HG03442 (cell line): ENCODE measurements at regions not wholly inside any gene's neighbourhood (a gene's known extent, or its start where the extent isn't known, plus 50 kb on each side); places are given as distances from the start of the nearest gene placed in this dataset.
"Not testable (repeated sequence)": the region's sequence is repeated elsewhere in the genome, so short reads cannot be mapped to it uniquely, and the experiment has no call there.

Source experiments
- ATAC-seq: cut with Tn5 transposase; IDR thresholded peaks from one replicate; pipeline ENCODE4 v1.9.1; 2021; ENCODE audit warnings: mild to moderate bottlenecking, moderate library complexity; ENCODE audit not compliant: unreplicated experiment

DNA sequence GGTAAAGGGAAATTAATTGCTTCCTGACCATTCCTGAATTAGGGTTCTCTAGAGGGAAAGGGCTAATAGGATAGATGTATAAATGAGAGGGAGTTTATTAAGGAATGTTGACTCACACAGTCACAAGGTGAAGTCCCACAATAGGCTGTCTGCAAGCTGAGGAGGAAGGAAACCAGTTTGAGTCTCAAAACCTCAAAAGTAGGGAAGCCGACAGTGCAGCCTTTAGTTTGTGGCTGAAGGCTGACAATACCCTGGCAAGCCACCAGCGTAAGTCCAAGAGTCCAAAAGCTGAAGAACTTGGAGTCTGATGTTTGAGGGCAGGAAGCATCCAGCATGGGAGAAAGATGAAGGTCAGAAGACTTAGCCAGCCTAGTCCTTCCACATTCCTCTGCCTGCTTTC lies 1340.8 kb downstream of the RPIA start:
- not testable (repeated sequence) for ATAC-seq

GRCh38 chr2:90036335-90036734 lies 1344.9 kb downstream of the RPIA start:
- ATAC-seq, result not testable (repeated sequence)

DNA sequence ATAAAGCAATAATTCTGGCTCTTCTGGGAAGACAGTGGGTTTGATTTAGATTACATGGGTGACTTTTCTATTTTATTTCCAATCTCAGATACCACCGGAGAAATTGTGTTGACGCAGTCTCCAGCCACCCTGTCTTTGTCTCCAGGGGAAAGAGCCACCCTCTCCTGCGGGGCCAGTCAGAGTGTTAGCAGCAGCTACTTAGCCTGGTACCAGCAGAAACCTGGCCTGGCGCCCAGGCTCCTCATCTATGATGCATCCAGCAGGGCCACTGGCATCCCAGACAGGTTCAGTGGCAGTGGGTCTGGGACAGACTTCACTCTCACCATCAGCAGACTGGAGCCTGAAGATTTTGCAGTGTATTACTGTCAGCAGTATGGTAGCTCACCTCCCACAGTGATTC lies 1347.6 kb downstream of the RPIA start:
- not testable (repeated sequence) for ATAC-seq

- not testable (repeated sequence) for ATAC-seq
These were observed 1356.3 kb downstream of the RPIA start for GRCh38 chr2:90047776-90048175.

DNA sequence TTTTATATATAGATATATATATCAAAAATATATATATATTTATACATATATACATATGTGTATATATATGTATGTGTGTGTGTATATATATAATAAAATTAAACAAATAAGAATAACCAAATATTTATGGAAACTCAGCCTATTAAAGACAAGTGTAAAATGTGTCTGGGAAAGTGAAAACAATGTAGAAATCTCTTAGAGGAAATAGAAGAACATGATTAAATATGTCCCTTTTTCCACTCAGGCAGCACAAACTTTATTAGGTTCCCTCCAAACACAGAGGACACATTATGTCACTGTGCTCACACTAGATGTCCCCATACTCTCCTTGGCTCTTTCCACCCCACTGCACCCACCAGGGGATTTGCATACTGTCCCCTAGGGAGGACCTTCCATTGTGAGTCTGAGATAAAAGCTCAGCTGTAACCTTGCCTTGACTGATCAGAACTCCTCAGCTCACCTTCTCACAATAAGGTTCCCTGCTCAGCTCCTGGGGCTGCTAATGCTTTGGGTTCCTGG lies 1360.7 kb downstream of the RPIA start:
- ATAC-seq, result not testable (repeated sequence)

GRCh38 chr2:90069290-90069894 lies 1377.9 kb downstream of the RPIA start:
- peak; percentile 86 for ATAC-seq

DNA sequence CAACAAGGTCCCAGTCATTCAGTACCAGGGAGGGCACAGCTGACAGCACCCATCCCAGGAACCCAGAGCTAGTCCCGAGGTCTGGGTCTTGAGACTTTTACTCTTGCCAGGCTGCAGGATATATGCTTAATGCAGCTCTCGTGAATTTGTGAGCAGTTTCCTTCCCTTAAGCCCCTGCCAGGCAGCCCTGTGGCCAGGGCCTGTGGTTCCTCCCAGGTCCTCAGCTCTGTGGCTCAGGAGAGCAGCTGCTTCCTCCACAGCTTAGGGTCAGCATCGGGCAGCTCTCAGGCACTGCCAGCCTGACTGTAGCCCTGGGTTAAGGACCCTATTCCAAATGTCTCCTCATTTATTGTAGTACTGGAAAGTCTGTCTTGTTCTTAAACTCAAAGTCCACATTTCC lies 1384.8 kb downstream of the RPIA start:
- ATAC-seq, result no peak

DNA sequence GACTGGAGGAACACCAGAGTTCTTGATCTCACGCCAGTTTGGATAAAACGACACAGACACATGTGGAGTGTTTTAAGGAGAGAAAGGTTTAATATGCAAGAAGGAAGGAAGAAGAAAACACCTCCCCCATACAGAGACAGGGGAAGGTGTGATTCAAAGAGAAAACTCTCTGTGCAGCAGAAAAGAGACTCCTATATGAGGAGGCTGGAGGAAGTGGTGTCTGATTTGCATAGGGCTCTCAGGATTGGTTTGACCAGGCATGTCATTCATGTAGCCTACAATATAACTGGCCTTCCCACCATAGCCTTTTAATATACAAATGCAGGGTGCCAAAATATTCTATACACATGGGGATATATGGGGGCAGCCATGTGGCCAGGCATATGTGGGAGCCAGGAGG lies 1386.5 kb downstream of the RPIA start:
- no peak for ATAC-seq

GRCh38 chr2:90079374-90079773 lies 1387.9 kb downstream of the RPIA start:
- ATAC-seq, result no peak

- not testable (repeated sequence) for ATAC-seq
These were observed 1396.3 kb downstream of the RPIA start for GRCh38 chr2:90087792-90088191.

DNA sequence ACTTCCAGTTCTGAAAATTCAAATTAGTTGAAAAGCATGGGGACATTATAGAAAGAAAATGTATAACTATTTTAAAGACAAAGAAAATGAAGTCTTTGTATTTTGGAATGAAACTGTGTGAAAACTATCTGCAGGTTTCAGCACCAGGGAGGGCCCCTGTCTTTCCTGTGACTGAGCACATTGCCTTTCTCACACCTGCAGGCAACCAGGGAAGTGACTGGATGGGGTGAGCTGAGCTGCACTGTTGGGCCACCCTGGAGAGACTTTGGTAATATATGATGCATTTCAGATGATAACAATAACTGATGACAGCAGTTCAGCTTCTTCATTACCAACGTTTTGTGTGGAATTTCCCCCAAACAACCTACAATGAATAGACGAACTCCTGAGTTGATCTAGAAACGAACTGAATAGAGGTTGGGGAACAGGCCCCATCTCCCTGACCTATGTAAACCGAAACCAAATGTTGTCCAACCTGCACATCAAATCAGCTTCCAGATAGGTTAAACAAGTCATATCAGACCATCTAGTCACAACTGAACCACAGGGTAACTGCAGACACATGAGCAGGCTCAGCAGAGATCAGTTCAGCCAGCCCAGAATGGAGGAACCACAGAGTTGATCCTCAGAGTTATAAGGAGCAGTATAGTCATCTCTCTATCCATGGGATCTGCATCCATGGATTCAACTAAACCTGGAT lies 1402.2 kb downstream of the RPIA start:
- not testable (repeated sequence) for ATAC-seq

- not testable (repeated sequence) for ATAC-seq
These were observed 1406.1 kb downstream of the RPIA start for GRCh38 chr2:90097617-90098016.

DNA sequence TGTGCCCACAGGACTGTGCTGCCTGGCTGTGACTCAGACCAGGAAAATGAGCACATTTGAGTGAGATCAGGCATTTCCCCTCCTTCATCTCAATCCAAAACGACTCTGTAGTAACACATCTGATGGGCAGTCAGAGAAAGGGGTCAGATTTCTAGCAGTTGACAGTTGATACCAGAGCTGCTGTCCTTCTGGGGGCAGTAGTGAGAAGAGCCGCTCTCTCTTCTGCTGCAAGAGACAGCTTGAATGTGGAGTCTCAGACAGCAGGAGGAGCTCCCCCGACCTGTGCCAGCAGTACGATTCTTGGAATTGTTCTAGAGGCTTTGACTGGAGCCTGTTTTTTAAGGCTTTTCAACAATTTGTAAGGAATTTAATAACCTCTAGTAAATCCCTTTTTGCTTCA lies 1413.7 kb downstream of the RPIA start:
- ATAC-seq, result not testable (repeated sequence)

- not testable (repeated sequence) for ATAC-seq
These were observed 1431.9 kb downstream of the RPIA start for GRCh38 chr2:90123409-90123808.

- not testable (repeated sequence) for ATAC-seq
These were observed 1447.6 kb downstream of the RPIA start for GRCh38 chr2:90139046-90139445.

DNA sequence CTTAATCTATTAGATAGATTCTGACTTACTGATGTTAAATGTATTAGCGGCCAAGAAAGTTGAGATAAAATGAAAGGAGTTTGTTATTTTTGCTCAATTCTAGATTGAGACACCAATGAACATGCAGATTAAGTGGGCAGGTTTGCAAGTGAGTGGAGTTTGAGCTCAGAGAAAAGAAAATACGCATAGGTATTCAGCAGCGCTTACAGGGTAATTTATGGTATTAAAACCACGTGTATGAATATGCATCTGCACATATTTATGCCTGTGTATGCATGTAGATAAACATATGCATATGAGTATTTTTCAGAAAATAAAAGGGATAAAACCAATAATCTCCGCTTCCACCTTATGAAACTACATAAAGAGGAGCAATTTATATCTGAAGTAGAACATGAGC lies 1450.1 kb downstream of the RPIA start:
- ATAC-seq, result not testable (repeated sequence)

DNA sequence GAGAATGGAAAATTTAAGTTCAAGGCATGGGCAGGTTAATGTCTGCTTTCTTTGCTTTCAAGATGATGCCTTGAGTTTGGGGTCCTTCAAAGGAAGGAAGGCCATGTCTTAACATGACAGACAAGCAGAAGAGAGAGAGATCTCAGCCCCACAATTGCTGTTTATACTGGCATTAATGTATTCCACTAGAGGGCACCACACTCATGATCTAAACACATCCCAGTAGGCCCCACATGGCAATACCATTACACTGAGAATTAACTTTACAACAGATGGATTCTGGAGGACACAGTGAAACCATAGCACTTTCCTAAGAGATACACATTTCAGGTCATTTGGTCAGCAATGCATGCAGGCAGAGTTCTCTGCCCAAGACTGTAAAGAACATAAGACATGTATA lies 1460.3 kb downstream of the RPIA start:
- ATAC-seq, result not testable (repeated sequence)

GRCh38 chr2:90170978-90171377 lies 1479.5 kb downstream of the RPIA start:
- ATAC-seq, result not testable (repeated sequence)

DNA sequence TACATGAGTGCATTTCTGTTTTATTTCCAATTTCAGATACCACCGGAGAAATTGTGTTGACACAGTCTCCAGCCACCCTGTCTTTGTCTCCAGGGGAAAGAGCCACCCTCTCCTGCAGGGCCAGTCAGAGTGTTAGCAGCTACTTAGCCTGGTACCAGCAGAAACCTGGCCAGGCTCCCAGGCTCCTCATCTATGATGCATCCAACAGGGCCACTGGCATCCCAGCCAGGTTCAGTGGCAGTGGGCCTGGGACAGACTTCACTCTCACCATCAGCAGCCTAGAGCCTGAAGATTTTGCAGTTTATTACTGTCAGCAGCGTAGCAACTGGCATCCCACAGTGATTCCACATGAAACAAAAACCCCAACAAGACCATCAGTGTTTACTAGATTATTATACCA lies 1481.6 kb downstream of the RPIA start:
- ATAC-seq, result not testable (repeated sequence)

DNA sequence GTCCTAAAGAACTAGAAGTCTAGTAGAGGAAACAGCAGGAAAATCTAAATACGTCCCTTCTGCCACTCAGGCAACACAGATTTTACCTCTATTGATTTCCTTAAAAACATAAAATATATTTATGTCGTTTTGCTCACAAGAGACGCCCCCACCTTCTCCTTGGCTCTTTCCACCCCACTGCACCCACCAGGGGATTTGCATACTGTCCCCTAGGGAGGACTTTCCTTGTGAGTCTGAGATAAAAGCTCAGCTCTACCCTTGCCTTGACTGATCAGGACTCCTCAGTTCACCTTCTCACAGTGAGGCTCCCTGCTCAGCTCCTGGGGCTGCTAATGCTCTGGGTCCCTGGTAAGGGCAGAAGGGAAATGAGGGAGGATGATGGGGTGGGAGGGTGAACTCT lies 1488.1 kb downstream of the RPIA start:
- not testable (repeated sequence) for ATAC-seq

- no peak for ATAC-seq
These were observed 1516.1 kb downstream of the RPIA start for GRCh38 chr2:90207454-90208058.

GRCh38 chr2:90209009-90209408 lies 1517.5 kb downstream of the RPIA start:
- ATAC-seq, result no peak
